ENCODE measurements at regions not wholly inside any gene's neighbourhood (a gene's known extent, or its start where the extent isn't known, plus 50 kb on each side); places are given as distances from the start of the nearest gene placed in this dataset.

- no peak for TF ChIP-seq ETS1 (IDR thresholded peaks at IDR 0.05)
- no peak for TF ChIP-seq EZH2 (IDR thresholded peaks at IDR 0.05; ENCODE audit: low read depth, unreplicated experiment)
- TF ChIP-seq EZH2phosphoT487 (IDR thresholded peaks at IDR 0.05; ENCODE audit: unreplicated experiment), result no peak
- no peak for TF ChIP-seq REST (IDR thresholded peaks at IDR 0.05; ENCODE audit: unreplicated experiment)
Observed at GRCh38 chr10:7036951-7037350, 373.9 kb downstream of the SFMBT2 start.
